Body of pancreas (tissue), 4 donors: ENCODE measurements at regions not wholly inside any gene's neighbourhood (a gene's known extent, or its start where the extent isn't known, plus 50 kb on each side); places are given as distances from the start of the nearest gene placed in this dataset.

Source experiments
- ATAC-seq: fragments of 150-250 bp; one replicate; pipeline ENCODE4 v1.9.1; 2016
- DNase-seq, 4 donors: peaks; one replicate each; pipeline ENCODE4 v3.0.0-alpha.2; 2019
- H3K27ac ChIP-seq, 4 donors: fragments of 200-600 bp; sonication (generic); 1 replicate in 3 of 4; 2 replicates in 1 of 4; pipeline versions ENCODE4 v1.5.1 to v1.6.1; 2016 to 2019; ENCODE audit warnings: mild to moderate bottlenecking in 1 of 4, mixed read lengths in 1 of 4, moderate library complexity in 1 of 4
- H3K27me3 ChIP-seq, 2 donors: fragments of 200-600 bp; sonication (generic); one replicate each; pipeline ENCODE4 v1.6.0; 2016; ENCODE audit warnings: mild to moderate bottlenecking in 1 of 2
- H3K36me3 ChIP-seq, 2 donors: fragments of 200-600 bp; sonication (generic); replicated peaks in 1 of 2; 2 replicates each; pipeline ENCODE4 v1.5.1; 2016; ENCODE audit warnings: low read depth in 2 of 2; ENCODE audit not compliant: insufficient read depth in 1 of 2
- H3K4me1 ChIP-seq: fragments of 200-600 bp; sonication (generic); one replicate; pipeline ENCODE4 v1.6.0; 2016
- H3K4me3 ChIP-seq, 2 donors: fragments of 200-600 bp; sonication (generic); 1 replicate in 1 of 2; 2 replicates in 1 of 2; pipeline ENCODE4 v1.5.1; 2016 to 2019
- H3K9me3 ChIP-seq, 3 donors: fragments of 200-600 bp; sonication (generic); 1 replicate in 2 of 3; 2 replicates in 1 of 3; pipeline ENCODE4 v1.5.1; 2016
- CTCF ChIP-seq, 7 experiments: fragments of 450-650 bp in 4 of 7; fragments of 200-600 bp in 3 of 7; sonication (generic) in 3 of 7; IDR thresholded peaks; one replicate each; pipeline ENCODE4 v1.5.1; 2016 to 2019; ENCODE audit warnings: antibody characterized with exemption in 7 of 7
- POLR2A ChIP-seq, 3 donors: fragments of 450-650 bp; IDR thresholded peaks; one replicate each; pipeline ENCODE4 v1.6.1; 2016; ENCODE audit warnings: antibody characterized with exemption in 3 of 3, mild to moderate bottlenecking in 2 of 3
- WGBS, 2 donors: methylation state at CpG; one replicate each; pipeline ENCODE4 v1.1.5; 2017; 5-methylcytosine and 5-hydroxymethylcytosine counted together
- intact Hi-C: fragments of 100-400 bp; cut with DNase I; formaldehyde crosslinking; loops from one replicate; pipeline ENCODE4 v1.15.1; 2023

GRCh38 chr20:41672282-41672681, 54.1 kb upstream of the CHD6 start:
- Histone ChIP-seq H3K9me3 (no peaks in the 10 kb centered on the region), H3K27me3 (no peaks in the 10 kb centered on the region), H3K27ac (no peak overlapping the region), H3K4me3 (no peak overlapping the region), H3K4me1 (no peaks in the 10 kb centered on the region), H3K36me3 (no peaks in the 10 kb centered on the region)
- ATAC-seq (no peak), DNase-seq (no peak)
- no peak for TF ChIP-seq CTCF (IDR thresholded peaks at IDR 0.05)
- TF ChIP-seq POLR2A (IDR thresholded peaks at IDR 0.05) = no peak
- intact Hi-C loops = no loop called here
- WGBS, 2 donors = 91 to 95% methylated on average over 2 to 3 of the region's 3 CpGs

- TF ChIP-seq POLR2A (IDR thresholded peaks at IDR 0.05) (no peak), CTCF (IDR thresholded peaks at IDR 0.05) (no peak)
- no peaks in the 10 kb centered on the region for H3K36me3 ChIP-seq
- no peak overlapping the region for H3K27ac ChIP-seq
Observed at GRCh38 chr20:41671143-41671542, 53.0 kb upstream of the CHD6 start.

GRCh38 chr20:41670631-41671030, 52.5 kb upstream of the CHD6 start:
- 70 to 80% methylated on average over 6 of the region's 6 CpGs for WGBS, 2 donors
- H3K27ac ChIP-seq = no peak overlapping the region
- TF ChIP-seq POLR2A (IDR thresholded peaks at IDR 0.05) (no peak), CTCF (IDR thresholded peaks at IDR 0.05) (no peak)
- no peaks in the 10 kb centered on the region for H3K27me3 ChIP-seq
- no peak for ATAC-seq
- no peak for DNase-seq
- H3K9me3 ChIP-seq = no peaks in the 10 kb centered on the region
- H3K36me3 ChIP-seq = no peaks in the 10 kb centered on the region
- intact Hi-C loops = no loop called here
- no peak overlapping the region for H3K4me3 ChIP-seq
- H3K4me1 ChIP-seq = no peaks in the 10 kb centered on the region

More at GRCh38 chr20:41671143-41671542, 53.0 kb upstream of the CHD6 start:
- ATAC-seq (no peak), DNase-seq (no peak)
- intact Hi-C loops = no loop called here
- 74 to 80% methylated on average over 6 of the region's 6 CpGs for WGBS, 2 donors
- Histone ChIP-seq H3K27me3 (no peaks in the 10 kb centered on the region), H3K4me3 (no peak overlapping the region), H3K9me3 (no peaks in the 10 kb centered on the region), H3K4me1 (no peaks in the 10 kb centered on the region)

GRCh38 chr20:41669708-41670263, 51.6 kb upstream of the CHD6 start:
- 24 to 42% methylated on average over 6 of the region's 6 CpGs for WGBS, 2 donors
- ATAC-seq (no peak), DNase-seq (no peak)
- no peak for TF ChIP-seq POLR2A (IDR thresholded peaks at IDR 0.05)
- no peak for TF ChIP-seq CTCF (IDR thresholded peaks at IDR 0.05)
- no peaks in the 10 kb centered on the region for H3K4me1 ChIP-seq
- H3K27ac ChIP-seq = no peak overlapping the region
- intact Hi-C loops = no loop called here
- H3K36me3 ChIP-seq = no peaks in the 10 kb centered on the region
- H3K9me3 ChIP-seq = no peaks in the 10 kb centered on the region
- H3K27me3 ChIP-seq = no peaks in the 10 kb centered on the region
- H3K4me3 ChIP-seq = no peak overlapping the region

- ATAC-seq (no peak), DNase-seq (no peak)
- Histone ChIP-seq H3K27ac (no peak overlapping the region), H3K36me3 (no peaks in the 10 kb centered on the region), H3K27me3 (no peaks in the 10 kb centered on the region), H3K9me3 (no peaks in the 10 kb centered on the region), H3K4me3 (no peak overlapping the region), H3K4me1 (no peaks in the 10 kb centered on the region)
- TF ChIP-seq POLR2A (IDR thresholded peaks at IDR 0.05) = no peak
- TF ChIP-seq CTCF (IDR thresholded peaks at IDR 0.05) = no peak
- 92 to 95% methylated on average over 1 of the region's 1 CpG for WGBS, 2 donors
- intact Hi-C loops = no loop called here
Observed at GRCh38 chr20:41668057-41668749, 50.0 kb upstream of the CHD6 start.
